AG04450 (cell line): ENCODE measurements at regions not wholly inside any gene's neighbourhood (a gene's known extent, or its start where the extent isn't known, plus 50 kb on each side); places are given as distances from the start of the nearest gene placed in this dataset.

Experiments
- CTCF ChIA-PET: fragments of 300-600, 350-600 bp; formaldehyde crosslinking; extraction: SDS; loops from one replicate; lab custom pipeline; 2022; ENCODE audit warnings: antibody characterized with exemption, inconsistent platforms; lab: Charles Lee
- POLR2A ChIA-PET: fragments of 350-600 bp; formaldehyde crosslinking; extraction: SDS; loops from one replicate; lab custom pipeline; 2021; ENCODE audit warnings: antibody characterized with exemption, inconsistent platforms; lab: Yijun Ruan, JAX
- DNase-seq: peaks from one replicate; pipeline ENCODE4 v3.0.0-alpha.2; 2011; ENCODE audit warnings: low read depth, low spot score
- H3K27ac ChIP-seq: one replicate; pipeline ENCODE4 v1.5.1; 2012; ENCODE audit warnings: low read depth, low read length, control low read depth
- H3K27me3 ChIP-seq: one replicate; pipeline ENCODE4 v1.6.0; 2012; ENCODE audit warnings: low read length; ENCODE audit not compliant: control insufficient read depth, insufficient read depth
- H3K4me3 ChIP-seq: 2 replicates; pipeline ENCODE4 v1.5.1; 2011; ENCODE audit warnings: mild to moderate bottlenecking, low read depth, low read length, control low read depth
- H3K9me3 ChIP-seq: 2 replicates; pipeline ENCODE4 v1.5.1; 2012; ENCODE audit warnings: low read length; ENCODE audit not compliant: control insufficient read depth, insufficient read depth
- CTCF ChIP-seq: IDR thresholded peaks from 2 replicates; pipeline ENCODE4 v1.5.1; 2011; ENCODE audit warnings: low read depth, low read length, control low read depth, inconsistent platforms

- no peak overlapping the region for H3K27ac ChIP-seq
- no peaks in the 10 kb centered on the region for H3K27me3 ChIP-seq
- CTCF ChIA-PET, result no interaction called here
- no peaks in the 10 kb centered on the region for H3K9me3 ChIP-seq
- POLR2A ChIA-PET, result no interaction called here
- no peak for DNase-seq
- TF ChIP-seq CTCF, result no peak
- no peak overlapping the region for H3K4me3 ChIP-seq
Measured at GRCh38 chr1:119565131-119565772, 58.2 kb downstream of the HSD3B1 start.

- Histone ChIP-seq H3K27me3 (no peaks in the 10 kb centered on the region), H3K27ac (no peak overlapping the region), H3K4me3 (no peak overlapping the region), H3K9me3 (no peaks in the 10 kb centered on the region)
- POLR2A ChIA-PET, result no interaction called here
- no peak for DNase-seq
- no peak for TF ChIP-seq CTCF
- CTCF ChIA-PET, result interaction anchor here (1.1 kb wide), 1 partner anchor 106 kb away, joined by 3 read pairs; no protein-coding TSS in a partner anchor
Measured at GRCh38 chr1:119569095-119569494, 62.1 kb downstream of the HSD3B1 start.
